ENCODE measurements at regions not wholly inside any gene's neighbourhood (a gene's known extent, or its start where the extent isn't known, plus 50 kb on each side); places are given as distances from the start of the nearest gene placed in this dataset.
"Not testable (repeated sequence)": the region's sequence is repeated elsewhere in the genome, so short reads cannot be mapped to it uniquely, and the experiment has no call there.

GRCh38 chr2:95666636-95667035 is 74.8 kb downstream of the TRIM43 start:
- DNase-seq (ENCODE audit: low read depth in 2 of 2) = peak in 1 of 2 donors; percentile 4
- H2AFZ ChIP-seq (ENCODE audit: low read length); H3K79me2 ChIP-seq (ENCODE audit: control insufficient read depth, insufficient read depth, low read length); H4K20me1 ChIP-seq (ENCODE audit: control insufficient read depth, extremely low read depth, insufficient read depth, low read length); H3K36me3 ChIP-seq (ENCODE audit: control insufficient read depth, insufficient read depth, low read length); H3K27ac ChIP-seq (ENCODE audit: insufficient read depth, low read length); H3K9me3 ChIP-seq (ENCODE audit: control insufficient read depth, insufficient read depth, low read depth, low read length); H3K27me3 ChIP-seq (ENCODE audit: control insufficient read depth, insufficient read depth, low read length); H3K9ac ChIP-seq (ENCODE audit: insufficient read depth, low read length); H3K4me3 ChIP-seq (replicated peaks in 1 of 4; ENCODE audit: control extremely low read depth in 1 of 4, insufficient read depth in 1 of 4, low read depth in 3 of 4, low read length in 4 of 4); H3K4me1 ChIP-seq (ENCODE audit: control insufficient read depth, extremely low read depth, insufficient read depth, low read length); H3K4me2 ChIP-seq (ENCODE audit: extremely low read depth, insufficient read depth, low read length): not testable (repeated sequence)
- TF ChIP-seq, protein P1, sequence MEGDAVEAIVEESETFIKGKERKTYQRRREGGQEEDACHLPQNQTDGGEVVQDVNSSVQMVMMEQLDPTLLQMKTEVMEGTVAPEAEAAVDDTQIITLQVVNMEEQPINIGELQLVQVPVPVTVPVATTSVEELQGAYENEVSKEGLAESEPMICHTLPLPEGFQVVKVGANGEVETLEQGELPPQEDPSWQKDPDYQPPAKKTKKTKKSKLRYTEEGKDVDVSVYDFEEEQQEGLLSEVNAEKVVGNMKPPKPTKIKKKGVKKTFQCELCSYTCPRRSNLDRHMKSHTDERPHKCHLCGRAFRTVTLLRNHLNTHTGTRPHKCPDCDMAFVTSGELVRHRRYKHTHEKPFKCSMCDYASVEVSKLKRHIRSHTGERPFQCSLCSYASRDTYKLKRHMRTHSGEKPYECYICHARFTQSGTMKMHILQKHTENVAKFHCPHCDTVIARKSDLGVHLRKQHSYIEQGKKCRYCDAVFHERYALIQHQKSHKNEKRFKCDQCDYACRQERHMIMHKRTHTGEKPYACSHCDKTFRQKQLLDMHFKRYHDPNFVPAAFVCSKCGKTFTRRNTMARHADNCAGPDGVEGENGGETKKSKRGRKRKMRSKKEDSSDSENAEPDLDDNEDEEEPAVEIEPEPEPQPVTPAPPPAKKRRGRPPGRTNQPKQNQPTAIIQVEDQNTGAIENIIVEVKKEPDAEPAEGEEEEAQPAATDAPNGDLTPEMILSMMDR (conservative IDR thresholded peaks at IDR 0.05 in 1 of 2, IDR thresholded peaks at IDR 0.05 in 1 of 2; ENCODE audit: low read depth in 1 of 2, low read length in 2 of 2) = peak; percentile 17 to 42

DNA sequence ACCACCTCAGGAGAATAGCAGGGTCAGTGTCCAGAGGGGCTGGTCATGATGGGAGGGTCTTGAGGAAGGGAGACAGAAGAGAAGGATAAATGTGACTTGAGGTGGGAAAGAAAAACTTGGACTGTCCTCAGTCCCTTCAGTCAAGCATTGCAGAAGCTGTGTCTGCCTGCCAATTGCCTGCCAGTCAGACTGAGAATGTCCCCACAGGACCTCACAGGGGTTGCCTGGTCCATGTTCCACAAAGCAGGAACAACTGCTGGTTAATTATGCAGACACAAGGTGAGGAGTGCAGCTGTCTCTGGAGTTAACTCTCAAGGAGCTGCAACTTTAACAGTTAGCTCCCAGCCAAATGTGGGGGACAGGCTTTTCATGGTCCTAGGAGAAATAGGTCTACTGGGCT is 75.7 kb downstream of the TRIM43 start:
- Histone ChIP-seq H3K27me3 (ENCODE audit: control insufficient read depth, insufficient read depth, low read length) (no peaks in the 10 kb centered on the region), H3K9ac (ENCODE audit: insufficient read depth, low read length) (no peak overlapping the region), H3K4me2 (ENCODE audit: extremely low read depth, insufficient read depth, low read length) (no peak overlapping the region), H3K4me1 (ENCODE audit: control insufficient read depth, extremely low read depth, insufficient read depth, low read length) (peaks cover 7% of the 10 kb centered on the region), H3K27ac (ENCODE audit: insufficient read depth, low read length) (no peak overlapping the region), H2AFZ (ENCODE audit: low read length) (no peak overlapping the region), H3K36me3 (ENCODE audit: control insufficient read depth, insufficient read depth, low read length) (no peaks in the 10 kb centered on the region), H3K9me3 (ENCODE audit: control insufficient read depth, insufficient read depth, low read depth, low read length) (no peaks in the 10 kb centered on the region), H3K4me3 (replicated peaks in 1 of 4; ENCODE audit: control extremely low read depth in 1 of 4, insufficient read depth in 1 of 4, low read depth in 3 of 4, low read length in 4 of 4) (no peak overlapping the region), H4K20me1 (ENCODE audit: control insufficient read depth, extremely low read depth, insufficient read depth, low read length) (no peaks in the 10 kb centered on the region), H3K79me2 (ENCODE audit: control insufficient read depth, insufficient read depth, low read length) (no peaks in the 10 kb centered on the region)
- TF ChIP-seq, protein P1 (conservative IDR thresholded peaks at IDR 0.05 in 1 of 2, IDR thresholded peaks at IDR 0.05 in 1 of 2; ENCODE audit: low read depth in 1 of 2, low read length in 2 of 2) = no peak
- no peak for TF ChIP-seq EZH2 (IDR thresholded peaks at IDR 0.05; ENCODE audit: low read length, missing control alignments)
- no peak for DNase-seq (ENCODE audit: low read depth in 2 of 2)

DNA sequence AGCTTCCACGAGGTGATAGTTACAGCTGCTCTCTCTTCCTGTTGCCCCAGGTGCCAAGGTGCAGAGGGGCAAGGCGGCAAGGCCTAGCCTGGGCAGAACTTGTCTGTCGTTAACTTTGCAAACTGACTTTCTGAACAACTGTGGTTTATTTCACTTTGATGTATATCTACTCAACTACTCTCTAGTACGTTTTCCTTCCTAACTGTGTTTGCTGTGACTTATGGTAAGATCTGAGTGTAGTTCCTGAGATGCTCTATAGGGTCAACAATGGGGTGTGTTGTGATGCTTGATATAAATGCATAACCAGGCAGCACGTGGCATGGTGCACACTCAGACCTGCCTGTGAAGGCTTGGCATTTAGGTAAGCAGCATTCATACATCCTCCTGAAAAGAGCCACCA is 77.1 kb downstream of the TRIM43 start:
- not testable (repeated sequence) for H2AFZ ChIP-seq (ENCODE audit: low read length); H3K4me1 ChIP-seq (ENCODE audit: control insufficient read depth, extremely low read depth, insufficient read depth, low read length); H4K20me1 ChIP-seq (ENCODE audit: control insufficient read depth, extremely low read depth, insufficient read depth, low read length); H3K4me2 ChIP-seq (ENCODE audit: extremely low read depth, insufficient read depth, low read length); H3K4me3 ChIP-seq (replicated peaks in 1 of 4; ENCODE audit: control extremely low read depth in 1 of 4, insufficient read depth in 1 of 4, low read depth in 3 of 4, low read length in 4 of 4); H3K79me2 ChIP-seq (ENCODE audit: control insufficient read depth, insufficient read depth, low read length); DNase-seq (ENCODE audit: low read depth in 2 of 2); H3K27me3 ChIP-seq (ENCODE audit: control insufficient read depth, insufficient read depth, low read length); H3K9ac ChIP-seq (ENCODE audit: insufficient read depth, low read length); H3K9me3 ChIP-seq (ENCODE audit: control insufficient read depth, insufficient read depth, low read depth, low read length); H3K27ac ChIP-seq (ENCODE audit: insufficient read depth, low read length); H3K36me3 ChIP-seq (ENCODE audit: control insufficient read depth, insufficient read depth, low read length)
